ENCODE measurements at regions not wholly inside any gene's neighbourhood (a gene's known extent, or its start where the extent isn't known, plus 50 kb on each side); places are given as distances from the start of the nearest gene placed in this dataset.

DNA sequence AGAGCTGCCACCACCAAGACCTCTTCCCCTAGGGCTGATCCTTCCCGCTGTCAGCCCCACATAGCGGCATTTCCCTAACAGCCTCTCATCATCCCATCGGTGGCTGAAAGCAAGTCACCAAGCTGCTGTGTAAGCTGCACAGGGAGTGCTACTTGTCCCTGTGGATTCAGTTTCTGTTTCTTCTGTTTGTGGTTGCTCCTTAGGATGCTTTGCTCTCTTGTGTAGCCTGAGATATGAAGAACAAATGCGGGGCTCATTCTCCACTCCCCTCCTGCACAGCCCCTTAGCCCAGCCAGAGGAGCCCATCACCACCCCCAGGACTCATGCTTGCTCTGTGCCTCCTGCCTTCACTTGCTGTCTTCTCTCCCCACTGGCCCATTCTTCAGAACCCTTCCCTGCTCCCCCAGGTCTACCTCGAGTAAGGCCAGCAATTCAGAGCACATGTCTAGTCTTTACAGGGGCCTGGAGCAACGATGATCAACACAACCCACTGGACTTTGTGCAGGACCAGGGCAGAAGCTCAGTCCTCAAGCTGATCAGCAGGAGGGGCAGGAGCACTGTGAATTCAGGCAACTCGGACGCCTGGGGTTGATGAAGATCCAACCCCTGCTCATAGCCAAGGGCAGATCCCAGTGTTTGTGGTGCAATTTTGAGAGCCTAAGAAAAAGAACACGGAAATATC is 82.6 kb upstream of the GALNT2 start:
- no peak for DNase-seq
- Mint-ChIP-seq H3K4me1 (no peaks in the 10 kb centered on the region), H3K4me3 (no peak overlapping the region), H3K27me3 (ENCODE audit: low read depth in 2 of 2) (peaks cover 18 to 51% of the 10 kb centered on the region in 2 donors), H3K9me3 (no peaks in the 10 kb centered on the region), H3K27ac (no peak overlapping the region), H3K36me3 (no peaks in the 10 kb centered on the region)
- Histone ChIP-seq H3K4me1 (ENCODE audit: control insufficient read depth, insufficient read depth, low read length) (no peaks in the 10 kb centered on the region), H3K4me3 (ENCODE audit: low read length) (no peak overlapping the region), H3K36me3 (ENCODE audit: control insufficient read depth, insufficient read depth, low read length) (no peaks in the 10 kb centered on the region), H3K27ac (ENCODE audit: low read length) (no peak overlapping the region), H3K9me3 (ENCODE audit: control insufficient read depth, insufficient read depth, low read length) (no peaks in the 10 kb centered on the region), H3K27me3 (ENCODE audit: control insufficient read depth, insufficient read depth, low read length) (no peaks in the 10 kb centered on the region)
- no peak for ATAC-seq
- intact Hi-C loops (cut with micrococcal nuclease), result no loop called here
- TF ChIP-seq, protein P1, sequence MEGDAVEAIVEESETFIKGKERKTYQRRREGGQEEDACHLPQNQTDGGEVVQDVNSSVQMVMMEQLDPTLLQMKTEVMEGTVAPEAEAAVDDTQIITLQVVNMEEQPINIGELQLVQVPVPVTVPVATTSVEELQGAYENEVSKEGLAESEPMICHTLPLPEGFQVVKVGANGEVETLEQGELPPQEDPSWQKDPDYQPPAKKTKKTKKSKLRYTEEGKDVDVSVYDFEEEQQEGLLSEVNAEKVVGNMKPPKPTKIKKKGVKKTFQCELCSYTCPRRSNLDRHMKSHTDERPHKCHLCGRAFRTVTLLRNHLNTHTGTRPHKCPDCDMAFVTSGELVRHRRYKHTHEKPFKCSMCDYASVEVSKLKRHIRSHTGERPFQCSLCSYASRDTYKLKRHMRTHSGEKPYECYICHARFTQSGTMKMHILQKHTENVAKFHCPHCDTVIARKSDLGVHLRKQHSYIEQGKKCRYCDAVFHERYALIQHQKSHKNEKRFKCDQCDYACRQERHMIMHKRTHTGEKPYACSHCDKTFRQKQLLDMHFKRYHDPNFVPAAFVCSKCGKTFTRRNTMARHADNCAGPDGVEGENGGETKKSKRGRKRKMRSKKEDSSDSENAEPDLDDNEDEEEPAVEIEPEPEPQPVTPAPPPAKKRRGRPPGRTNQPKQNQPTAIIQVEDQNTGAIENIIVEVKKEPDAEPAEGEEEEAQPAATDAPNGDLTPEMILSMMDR (IDR thresholded peaks at IDR 0.05), result no peak
- 88% methylated on average over 9 of the region's 9 CpGs for WGBS (ENCODE audit: insufficient coverage)

DNA sequence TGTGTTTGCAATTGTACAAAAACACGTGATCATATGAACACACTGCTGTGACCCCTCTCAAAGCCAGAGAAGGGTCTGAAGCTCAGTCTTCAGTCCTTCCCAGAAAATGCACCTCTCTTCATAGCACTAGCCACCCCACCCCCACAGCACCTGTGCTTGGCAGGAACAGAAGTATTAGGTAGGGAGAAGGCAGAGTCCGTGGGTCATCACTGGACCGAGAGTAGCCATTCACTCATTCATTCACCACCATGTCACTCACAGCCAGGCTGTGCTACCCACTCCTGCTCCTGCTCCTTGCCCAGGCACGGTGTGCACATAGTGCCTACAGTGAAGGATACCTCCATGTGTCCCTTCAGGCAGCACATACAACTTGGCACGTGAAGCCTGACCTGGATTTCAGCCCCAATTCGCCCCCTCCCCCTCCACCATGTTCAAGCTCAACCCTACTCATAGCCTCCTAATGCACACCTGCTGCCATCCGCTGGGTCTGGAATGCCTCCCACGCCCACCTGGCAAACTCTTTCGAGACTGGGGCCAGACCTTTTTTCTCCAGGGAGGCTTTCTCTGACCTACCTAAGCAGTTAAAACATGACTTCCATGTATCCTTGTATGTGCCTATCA is 81.9 kb upstream of the GALNT2 start:
- no peak for ATAC-seq
- H3K27ac Mint-ChIP-seq, result no peak overlapping the region
- TF ChIP-seq, protein P1 (IDR thresholded peaks at IDR 0.05), result no peak

DNA sequence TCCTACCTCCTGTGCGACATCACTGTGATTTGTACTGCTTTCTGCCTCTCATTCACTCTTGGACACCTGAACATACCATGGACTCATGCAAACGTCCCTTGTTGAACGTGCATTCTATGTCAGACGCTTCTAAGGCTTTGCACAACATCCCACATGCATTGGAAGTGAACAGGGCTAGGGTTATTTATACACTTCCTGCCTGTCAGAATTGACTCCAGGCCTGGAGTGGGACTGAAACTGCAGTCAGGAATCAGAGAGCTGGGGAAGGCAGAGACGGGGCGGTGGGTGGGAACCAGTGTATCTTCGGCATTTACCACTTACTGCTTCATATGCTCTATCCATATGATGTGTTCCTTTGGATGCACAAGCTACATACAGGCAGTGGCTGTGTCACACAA is 81.4 kb upstream of the GALNT2 start:
- Mint-ChIP-seq H3K27me3 (ENCODE audit: low read depth in 2 of 2) (peaks cover 13 to 40% of the 10 kb centered on the region in 2 donors), H3K9me3 (no peaks in the 10 kb centered on the region), H3K27ac (no peak overlapping the region), H3K4me1 (no peaks in the 10 kb centered on the region), H3K4me3 (no peak overlapping the region), H3K36me3 (no peaks in the 10 kb centered on the region)
- H3K4me3 ChIP-seq (ENCODE audit: low read length), result no peak overlapping the region
- intact Hi-C loops (cut with micrococcal nuclease), result no loop called here
- H3K36me3 ChIP-seq (ENCODE audit: control insufficient read depth, insufficient read depth, low read length), result no peaks in the 10 kb centered on the region
- DNase-seq, result no peak
- no peak overlapping the region for H3K27ac ChIP-seq (ENCODE audit: low read length)
- no peaks in the 10 kb centered on the region for H3K4me1 ChIP-seq (ENCODE audit: control insufficient read depth, insufficient read depth, low read length)
- ATAC-seq, result no peak
- no peaks in the 10 kb centered on the region for H3K9me3 ChIP-seq (ENCODE audit: control insufficient read depth, insufficient read depth, low read length)
- no peaks in the 10 kb centered on the region for H3K27me3 ChIP-seq (ENCODE audit: control insufficient read depth, insufficient read depth, low read length)
- TF ChIP-seq, protein P1 (IDR thresholded peaks at IDR 0.05), result no peak
- 72% methylated on average over 7 of the region's 7 CpGs for WGBS (ENCODE audit: insufficient coverage)

More for the DNA sequence above, 81.9 kb upstream of the GALNT2 start:
- Histone ChIP-seq H3K4me1 (ENCODE audit: control insufficient read depth, insufficient read depth, low read length) (no peaks in the 10 kb centered on the region), H3K27me3 (ENCODE audit: control insufficient read depth, insufficient read depth, low read length) (no peaks in the 10 kb centered on the region), H3K27ac (ENCODE audit: low read length) (no peak overlapping the region), H3K9me3 (ENCODE audit: control insufficient read depth, insufficient read depth, low read length) (no peaks in the 10 kb centered on the region), H3K4me3 (ENCODE audit: low read length) (no peak overlapping the region), H3K36me3 (ENCODE audit: control insufficient read depth, insufficient read depth, low read length) (no peaks in the 10 kb centered on the region)
- Mint-ChIP-seq H3K4me1 (no peaks in the 10 kb centered on the region), H3K9me3 (no peaks in the 10 kb centered on the region), H3K27me3 (ENCODE audit: low read depth in 2 of 2) (peaks cover 18 to 45% of the 10 kb centered on the region in 2 donors), H3K4me3 (no peak overlapping the region), H3K36me3 (no peaks in the 10 kb centered on the region)
- intact Hi-C loops (cut with micrococcal nuclease), result no loop called here
- 88% methylated on average over 9 of the region's 9 CpGs for WGBS (ENCODE audit: insufficient coverage)
- no peak for DNase-seq
